SK-N-SH (cell line): ENCODE measurements at regions not wholly inside any gene's neighbourhood (a gene's known extent, or its start where the extent isn't known, plus 50 kb on each side); places are given as distances from the start of the nearest gene placed in this dataset.

Experiments
- CTCF ChIA-PET: fragments of 300-600, 350-600 bp; formaldehyde crosslinking; extraction: SDS; loops from one replicate; lab custom pipeline; 2021; lab: Yijun Ruan, JAX
- POLR2A ChIA-PET: fragments of 350-600 bp; sonication (Branson Sonifier 250); formaldehyde crosslinking; extraction: SDS; loops from one replicate; lab custom pipeline; 2020; ENCODE audit warnings: antibody characterized with exemption, inconsistent platforms; lab: Yijun Ruan, JAX
- DNase-seq: peaks from one replicate; pipeline ENCODE4 v3.0.0; 2012
- H2AFZ ChIP-seq: fragments of 200-600 bp; sonication (generic); 2 replicates; pipeline ENCODE4 v1.8.1; 2016; ENCODE audit warnings: antibody characterized with exemption, mild to moderate bottlenecking, low read depth
- H3F3A ChIP-seq: fragments of 200-600 bp; sonication (generic); replicated peaks from 2 replicates; pipeline ENCODE3; 2016; ENCODE audit warnings: antibody characterized with exemption, mild to moderate bottlenecking; ENCODE audit not compliant: insufficient read depth
- H3K27ac ChIP-seq, 2 experiments: fragments of 200-500 bp in 1 of 2; fragments of 200-600 bp in 1 of 2; sonication (Bioruptor generic) in 1 of 2; sonication (generic), shearing (Covaris generic) in 1 of 2; 2 replicates each; pipeline versions ENCODE4 v1.5.1 to v1.6.1; 2014 to 2016; ENCODE audit warnings: low read depth in 2 of 2, inconsistent platforms in 1 of 2, low read length in 1 of 2, mild to moderate bottlenecking in 1 of 2, mixed read lengths in 1 of 2
- H3K27me3 ChIP-seq: fragments of 200-600 bp; sonication (generic), shearing (Covaris generic); 2 replicates; pipeline ENCODE4 v1.6.1; 2016; ENCODE audit warnings: mixed run types; ENCODE audit not compliant: insufficient read depth
- H3K36me3 ChIP-seq, 2 experiments: fragments of 200-500 bp in 1 of 2; fragments of 200-600 bp in 1 of 2; sonication (Bioruptor generic) in 1 of 2; sonication (generic) in 1 of 2; replicated peaks in 1 of 2; 2 replicates each; pipeline versions ENCODE3 to v1.5.1; 2014 to 2016; ENCODE audit warnings: low read length in 1 of 2, mild to moderate bottlenecking in 1 of 2; ENCODE audit not compliant: insufficient read depth in 2 of 2, control insufficient read depth in 1 of 2
- H3K4me1 ChIP-seq, 2 experiments: fragments of 200-500 bp in 1 of 2; fragments of 200-600 bp in 1 of 2; sonication (Bioruptor generic) in 1 of 2; sonication (generic), shearing (Covaris generic) in 1 of 2; 2 replicates each; pipeline versions ENCODE4 v1.5.1 to v1.6.1; 2014 to 2016; ENCODE audit warnings: low read depth in 1 of 2, low read length in 1 of 2, mixed run types in 1 of 2; ENCODE audit not compliant: insufficient read depth in 2 of 2, control insufficient read depth in 1 of 2
- H3K4me2 ChIP-seq: fragments of 200-600 bp; sonication (generic), shearing (Covaris generic); 2 replicates; pipeline ENCODE4 v1.6.1; 2017; ENCODE audit warnings: mixed run types
- H3K4me3 ChIP-seq, 2 experiments: fragments of 200-500 bp in 1 of 2; fragments of 200-600 bp in 1 of 2; sonication (Bioruptor generic) in 1 of 2; sonication (generic), shearing (Covaris generic) in 1 of 2; 2 replicates each; pipeline versions ENCODE4 v1.5.1 to v1.8.1; 2014 to 2016; ENCODE audit warnings: low read depth in 2 of 2, inconsistent platforms in 1 of 2, low read length in 1 of 2, mild to moderate bottlenecking in 1 of 2, mixed read lengths in 1 of 2, moderate library complexity in 1 of 2
- H3K79me2 ChIP-seq: fragments of 200-600 bp; sonication (generic); 2 replicates; pipeline ENCODE4 v1.8.1; 2017; ENCODE audit warnings: mild to moderate bottlenecking; ENCODE audit not compliant: insufficient read depth
- H3K9ac ChIP-seq: fragments of 200-600 bp; sonication (generic); 2 replicates; pipeline ENCODE4 v1.6.1; 2017; ENCODE audit warnings: mixed run types
- H3K9me2 ChIP-seq: fragments of 200-600 bp; sonication (generic); 2 replicates; pipeline ENCODE4 v1.6.1; 2017; ENCODE audit warnings: mixed run types
- H3K9me3 ChIP-seq: fragments of 200-600 bp; sonication (generic); 2 replicates; pipeline ENCODE4 v1.6.1; 2017; ENCODE audit warnings: mixed run types, mild to moderate bottlenecking, moderate library complexity
- H4K20me1 ChIP-seq: fragments of 200-600 bp; sonication (generic); 2 replicates; pipeline ENCODE4 v1.6.1; 2017; ENCODE audit warnings: mild to moderate bottlenecking, mixed run types; ENCODE audit not compliant: insufficient read depth
- CHD2 ChIP-seq: fragments of 150-350 bp; IDR thresholded peaks from 2 replicates; pipeline ENCODE4 v1.6.1; 2018; ENCODE audit warnings: low read length; ENCODE audit not compliant: partially characterized antibody
- CTCF ChIP-seq: fragments of 200-600 bp; sonication (generic); IDR thresholded peaks from 2 replicates; pipeline ENCODE4 v1.6.1; 2017; ENCODE audit warnings: antibody characterized with exemption, mild to moderate bottlenecking, moderate library complexity
- ELF1 ChIP-seq: IDR thresholded peaks from 2 replicates; pipeline ENCODE4 v1.4.0; 2012
- FOSL2 ChIP-seq: IDR thresholded peaks from 2 replicates; pipeline ENCODE4 v1.4.0; 2012; ENCODE audit warnings: low read depth, mild to moderate bottlenecking, moderate library complexity, borderline replicate concordance
- FOXJ3 ChIP-seq: sonication (generic); formaldehyde crosslinking; IDR thresholded peaks from 2 replicates; pipeline ENCODE4 v1.5.1; 2020; ENCODE audit warnings: mild to moderate bottlenecking, missing genetic modification reagents
- GABPA ChIP-seq: IDR thresholded peaks from 2 replicates; pipeline ENCODE4 v1.4.0; 2012; ENCODE audit warnings: low read depth, mild to moderate bottlenecking
- GATA2 ChIP-seq: sonication (generic); formaldehyde crosslinking; IDR thresholded peaks from 2 replicates; pipeline ENCODE4 v1.5.0; 2020; ENCODE audit warnings: mild to moderate bottlenecking, missing genetic modification reagents
- MEF2A ChIP-seq: IDR thresholded peaks from 2 replicates; pipeline ENCODE4 v1.4.0; 2012; ENCODE audit warnings: low read depth, borderline replicate concordance
- NFIC ChIP-seq: IDR thresholded peaks from 2 replicates; pipeline ENCODE4 v1.4.0; 2012; ENCODE audit warnings: borderline replicate concordance
- PBX3 ChIP-seq: IDR thresholded peaks from 2 replicates; pipeline ENCODE4; 2012
- POLR2AphosphoS5 ChIP-seq: IDR thresholded peaks from 2 replicates; pipeline ENCODE4 v1.6.1; 2012; ENCODE audit warnings: low read depth, low read length
- RCOR1 ChIP-seq: fragments of 150-350 bp; IDR thresholded peaks from 2 replicates; pipeline ENCODE4 v1.6.1; 2017; ENCODE audit warnings: antibody characterized with exemption, low read length
- REST ChIP-seq: IDR thresholded peaks from 2 replicates; pipeline ENCODE4 v1.6.1; 2012; ENCODE audit warnings: mild to moderate bottlenecking, low read depth, low read length, moderate library complexity
- RFX5 ChIP-seq: IDR thresholded peaks from 2 replicates; pipeline ENCODE4 v1.6.1; 2012; ENCODE audit warnings: mild to moderate bottlenecking, improper control_type of control experiment, low read length
- RXRA ChIP-seq: IDR thresholded peaks from 2 replicates; pipeline ENCODE4 v1.4.0; 2012; ENCODE audit warnings: low read depth, mild to moderate bottlenecking, borderline replicate concordance
- SIN3A ChIP-seq: IDR thresholded peaks from 2 replicates; pipeline ENCODE4 v1.6.1; 2012; ENCODE audit warnings: low read depth, mild to moderate bottlenecking, low read length, moderate library complexity, borderline replicate concordance
- SMC3 ChIP-seq: IDR thresholded peaks from 2 replicates; pipeline ENCODE4 v1.6.1; 2012; ENCODE audit warnings: low read depth, low read length, improper control_type of control experiment
- TAF1 ChIP-seq: IDR thresholded peaks from 2 replicates; pipeline ENCODE4 v1.6.1; 2012; ENCODE audit warnings: low read depth, mild to moderate bottlenecking, low read length, moderate library complexity, borderline replicate concordance
- TEAD4 ChIP-seq: IDR thresholded peaks from 2 replicates; pipeline ENCODE4 v1.4.0; 2012; ENCODE audit warnings: mild to moderate bottlenecking, borderline replicate concordance; ENCODE audit not compliant: insufficient read depth
- ZBTB33 ChIP-seq: IDR thresholded peaks from 2 replicates; pipeline ENCODE4 v1.4.0; 2012; ENCODE audit warnings: low read depth, borderline replicate concordance
- WGBS: methylation state at CpG from one replicate; pipeline ENCODE4 v1.1.6; 2017; ENCODE audit warnings: low lambda C conversion rate; 5-methylcytosine and 5-hydroxymethylcytosine counted together

DNA sequence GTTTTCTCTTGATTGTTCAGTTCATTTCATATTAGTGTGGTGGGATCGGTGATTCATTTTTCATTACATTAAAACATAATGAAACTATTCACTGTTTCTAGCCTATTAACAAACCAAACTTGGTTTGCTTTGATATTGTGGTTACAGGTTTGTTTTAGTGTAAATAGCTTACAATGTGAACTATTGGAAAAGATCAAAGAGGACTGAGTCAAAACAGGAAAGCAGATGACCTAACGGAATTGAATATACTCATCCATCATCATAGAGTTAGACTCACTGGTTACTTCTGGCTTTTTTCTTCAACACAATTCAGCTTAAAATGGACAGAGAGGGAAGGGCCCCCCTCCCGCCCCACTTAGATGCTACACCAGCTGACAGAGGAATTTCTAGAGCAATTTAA is 616.2 kb upstream of the AADAT start:
- H3K79me2 ChIP-seq = no peaks in the 10 kb centered on the region
- H3F3A ChIP-seq = no peaks in the 10 kb centered on the region
- H3K9ac ChIP-seq = no peak overlapping the region
- no peak for DNase-seq
- TF ChIP-seq RCOR1 (no peak), ZBTB33 (no peak), TEAD4 (no peak), REST (no peak), RFX5 (no peak), RXRA (no peak), TAF1 (no peak), FOSL2 (no peak), SIN3A (no peak), SMC3 (no peak), POLR2AphosphoS5 (no peak), GATA2 (CRISPR knock-in tag) (no peak), CTCF (no peak), CHD2 (no peak), PBX3 (no peak), ELF1 (no peak), NFIC (no peak), FOXJ3 (CRISPR knock-in tag) (no peak), MEF2A (no peak), GABPA (no peak)
- H4K20me1 ChIP-seq = no peaks in the 10 kb centered on the region
- H3K27ac ChIP-seq = no peak overlapping the region
- H3K27me3 ChIP-seq = no peaks in the 10 kb centered on the region
- H3K4me1 ChIP-seq = no peaks in the 10 kb centered on the region; a peak in 2 of 4 replicates
- H3K4me2 ChIP-seq = no peak overlapping the region
- CTCF ChIA-PET = interaction anchor here (0.6 to 1.4 kb wide), 2 partner anchors 11 to 768 kb away, joined by 4 read pairs; no protein-coding TSS in a partner anchor
- no peaks in the 10 kb centered on the region for H3K9me3 ChIP-seq
- 71% methylated on average over 3 of the region's 3 CpGs for WGBS
- H3K9me2 ChIP-seq = no peaks in the 10 kb centered on the region
- H3K36me3 ChIP-seq = no peaks in the 10 kb centered on the region
- no peak overlapping the region for H3K4me3 ChIP-seq
- POLR2A ChIA-PET = no interaction called here
- H2AFZ ChIP-seq = no peak overlapping the region
